ENCODE measurements at regions not wholly inside any gene's neighbourhood (a gene's known extent, or its start where the extent isn't known, plus 50 kb on each side); places are given as distances from the start of the nearest gene placed in this dataset.

GRCh38 chr5:104626122-104626521 is 1063.5 kb upstream of the NUDT12 start:
- TF ChIP-seq ZFX (IDR thresholded peaks at IDR 0.05) (no peak), CTCF (conservative IDR thresholded peaks at IDR 0.05) (no peak)
- no peak overlapping the region for H3K27ac ChIP-seq

GRCh38 chr5:104612005-104612404 is 1049.4 kb upstream of the NUDT12 start:
- H3K27ac ChIP-seq = no peak overlapping the region
- TF ChIP-seq ZFX (IDR thresholded peaks at IDR 0.05) (no peak), CTCF (conservative IDR thresholded peaks at IDR 0.05) (no peak)

- TF ChIP-seq ZFX (IDR thresholded peaks at IDR 0.05) = no peak
- no peak for TF ChIP-seq CTCF (conservative IDR thresholded peaks at IDR 0.05)
- H3K27ac ChIP-seq = no peak overlapping the region
Observed at GRCh38 chr5:104611135-104611767, 1048.7 kb upstream of the NUDT12 start.

GRCh38 chr5:104606258-104606829 is 1043.8 kb upstream of the NUDT12 start:
- H3K27ac ChIP-seq = no peak overlapping the region
- TF ChIP-seq ZFX (IDR thresholded peaks at IDR 0.05) (no peak), CTCF (conservative IDR thresholded peaks at IDR 0.05) (no peak)

- no peak for TF ChIP-seq CTCF (conservative IDR thresholded peaks at IDR 0.05)
- no peak for TF ChIP-seq ZFX (IDR thresholded peaks at IDR 0.05)
- H3K27ac ChIP-seq = no peak overlapping the region
Observed at GRCh38 chr5:104599726-104600125, 1037.1 kb upstream of the NUDT12 start.

GRCh38 chr5:104598285-104598684 is 1035.7 kb upstream of the NUDT12 start:
- TF ChIP-seq CTCF (conservative IDR thresholded peaks at IDR 0.05) = no peak
- TF ChIP-seq ZFX (IDR thresholded peaks at IDR 0.05) = no peak
- H3K27ac ChIP-seq = no peak overlapping the region

- H3K27ac ChIP-seq = no peak overlapping the region
- TF ChIP-seq CTCF (conservative IDR thresholded peaks at IDR 0.05) (no peak), ZFX (IDR thresholded peaks at IDR 0.05) (no peak)
Observed at GRCh38 chr5:104594850-104595249, 1032.3 kb upstream of the NUDT12 start.
